SK-N-SH treated with all-trans-retinoic acid at 6 μM for 48 hours (cell line): ENCODE measurements at regions not wholly inside any gene's neighbourhood (a gene's known extent, or its start where the extent isn't known, plus 50 kb on each side); places are given as distances from the start of the nearest gene placed in this dataset.

Experiments used
- ATAC-seq: fragments of 200-7000 bp; cut with Tn5 transposase; 3 replicates; pipeline ENCODE4 v1.9.1; 2020; ENCODE audit warnings: mild to moderate bottlenecking, moderate library complexity
- ARNTL ChIP-seq: fragments of 450-650 bp; formaldehyde crosslinking; IDR thresholded peaks from 2 replicates; pipeline ENCODE4 v1.5.0; 2020; ENCODE audit warnings: low read depth, mild to moderate bottlenecking, moderate library complexity, borderline replicate concordance
- BACH2 ChIP-seq: fragments of 250-450 bp; sonication (Bioruptor Pico); IDR thresholded peaks from 2 replicates; pipeline ENCODE4 v1.9.0; 2021; ENCODE audit warnings: mild to moderate bottlenecking, borderline replicate concordance
- CREB5 ChIP-seq: fragments of 250-450 bp; sonication (Bioruptor Pico); IDR thresholded peaks from 2 replicates; pipeline ENCODE4 v1.5.1; 2020; ENCODE audit warnings: low read depth, mild to moderate bottlenecking, moderate library complexity
- CSDC2 ChIP-seq: fragments of 250-450 bp; sonication (Bioruptor Pico); IDR thresholded peaks from 2 replicates; pipeline ENCODE4 v1.5.0; 2020; ENCODE audit warnings: mild to moderate bottlenecking, moderate library complexity
- CSRNP3 ChIP-seq: fragments of 250-450 bp; sonication (Bioruptor Pico); IDR thresholded peaks from 2 replicates; pipeline ENCODE4 v1.5.1; 2021; ENCODE audit warnings: mild to moderate bottlenecking, moderate library complexity
- ESRRG ChIP-seq: fragments of 250-450 bp; sonication (Bioruptor Pico); IDR thresholded peaks from 2 replicates; pipeline ENCODE4 v1.6.1; 2021; ENCODE audit warnings: mild to moderate bottlenecking
- GLIS3 ChIP-seq: fragments of 250-450 bp; sonication (Bioruptor Pico); IDR thresholded peaks from 2 replicates; pipeline ENCODE4 v1.5.0; 2020; ENCODE audit warnings: mild to moderate bottlenecking, moderate library complexity
- ISL1 ChIP-seq: fragments of 250-450 bp; sonication (Bioruptor Pico); IDR thresholded peaks from 2 replicates; pipeline ENCODE4 v2.1.2; 2022; ENCODE audit warnings: mild to moderate bottlenecking, moderate library complexity
- OSR1 ChIP-seq: fragments of 250-450 bp; sonication (Bioruptor Pico); IDR thresholded peaks from 2 replicates; pipeline ENCODE4 v1.8.0; 2022; ENCODE audit warnings: moderate library complexity, mild to moderate bottlenecking, inconsistent platforms
- POU6F1 ChIP-seq: fragments of 250-450 bp; sonication (Bioruptor Pico); IDR thresholded peaks from 2 replicates; pipeline ENCODE4 v1.8.0; 2021; ENCODE audit warnings: low read depth, mild to moderate bottlenecking, moderate library complexity, borderline replicate concordance
- PPARA ChIP-seq: fragments of 250-450 bp; sonication (Bioruptor Pico); IDR thresholded peaks from 2 replicates; pipeline ENCODE4 v1.5.0; 2020; ENCODE audit warnings: mild to moderate bottlenecking, borderline replicate concordance
- RARB ChIP-seq: fragments of 250-450 bp; sonication (Bioruptor Pico); IDR thresholded peaks from 2 replicates; pipeline ENCODE4 v1.8.0; 2021; ENCODE audit warnings: mild to moderate bottlenecking, moderate library complexity
- SNAI2 ChIP-seq: fragments of 250-450 bp; sonication (Bioruptor Pico); IDR thresholded peaks from 2 replicates; pipeline ENCODE4 v1.5.0; 2020; ENCODE audit warnings: mild to moderate bottlenecking, moderate library complexity
- TCF4 ChIP-seq: fragments of 250-450 bp; sonication (Bioruptor Pico); IDR thresholded peaks from 2 replicates; pipeline ENCODE4 v1.8.0; 2021; ENCODE audit warnings: mild to moderate bottlenecking, moderate library complexity, borderline replicate concordance
- TOX ChIP-seq: fragments of 250-450 bp; sonication (Bioruptor Pico); IDR thresholded peaks from 2 replicates; pipeline ENCODE4 v1.8.0; 2021; ENCODE audit warnings: mild to moderate bottlenecking, moderate library complexity, borderline replicate concordance
- TSHZ2 ChIP-seq: fragments of 250-450 bp; sonication (Bioruptor Pico); IDR thresholded peaks from 2 replicates; pipeline ENCODE4 v1.5.0; 2020; ENCODE audit warnings: mild to moderate bottlenecking, moderate library complexity
- ZC3H10 ChIP-seq: fragments of 250-450 bp; sonication (Bioruptor Pico); IDR thresholded peaks from 2 replicates; pipeline ENCODE4 v1.5.1; 2021; ENCODE audit warnings: mild to moderate bottlenecking, moderate library complexity
- ZFP3 ChIP-seq: fragments of 250-450 bp; sonication (Bioruptor Pico); IDR thresholded peaks from 2 replicates; pipeline ENCODE4 v1.5.0; 2020; ENCODE audit warnings: mild to moderate bottlenecking, moderate library complexity
- ZFP30 ChIP-seq: fragments of 450-650 bp; formaldehyde crosslinking; IDR thresholded peaks from 2 replicates; pipeline ENCODE4 v1.5.0; 2022; ENCODE audit warnings: mild to moderate bottlenecking, moderate library complexity
- ZNF565 ChIP-seq: fragments of 450-650 bp; formaldehyde crosslinking; conservative IDR thresholded peaks from 2 replicates; pipeline ENCODE4 v1.5.0; 2020; ENCODE audit warnings: low read depth, mild to moderate bottlenecking, moderate library complexity
- ZNF70 ChIP-seq: fragments of 450-650 bp; formaldehyde crosslinking; IDR thresholded peaks from 2 replicates; pipeline ENCODE4 v1.5.0; 2020; ENCODE audit warnings: mild to moderate bottlenecking, moderate library complexity
- ZNF8 ChIP-seq: fragments of 450-650 bp; formaldehyde crosslinking; IDR thresholded peaks from 2 replicates; pipeline ENCODE4 v1.5.0; 2020; ENCODE audit warnings: mild to moderate bottlenecking, moderate library complexity
- TF ChIP-seq, protein P1 (sequence below): fragments of 250-450 bp; sonication (Bioruptor Pico); IDR thresholded peaks from 2 replicates; pipeline ENCODE4 v1.8.0; 2020; ENCODE audit warnings: mild to moderate bottlenecking, moderate library complexity, borderline replicate concordance

GRCh38 chr6:40037271-40037670, 103.0 kb upstream of the MOCS1 start:
- no peak for ATAC-seq
- no peak for TF ChIP-seq ZNF565
- TF ChIP-seq TOX (CRISPR knock-in tag), result no peak
- TF ChIP-seq ESRRG (CRISPR knock-in tag), result no peak
- no peak for TF ChIP-seq ISL1
- no peak for TF ChIP-seq ARNTL (CRISPR knock-in tag)
- TF ChIP-seq CSDC2 (CRISPR knock-in tag), result no peak
- TF ChIP-seq TCF4 (CRISPR knock-in tag), result no peak
- no peak for TF ChIP-seq SNAI2
- TF ChIP-seq, protein P1, sequence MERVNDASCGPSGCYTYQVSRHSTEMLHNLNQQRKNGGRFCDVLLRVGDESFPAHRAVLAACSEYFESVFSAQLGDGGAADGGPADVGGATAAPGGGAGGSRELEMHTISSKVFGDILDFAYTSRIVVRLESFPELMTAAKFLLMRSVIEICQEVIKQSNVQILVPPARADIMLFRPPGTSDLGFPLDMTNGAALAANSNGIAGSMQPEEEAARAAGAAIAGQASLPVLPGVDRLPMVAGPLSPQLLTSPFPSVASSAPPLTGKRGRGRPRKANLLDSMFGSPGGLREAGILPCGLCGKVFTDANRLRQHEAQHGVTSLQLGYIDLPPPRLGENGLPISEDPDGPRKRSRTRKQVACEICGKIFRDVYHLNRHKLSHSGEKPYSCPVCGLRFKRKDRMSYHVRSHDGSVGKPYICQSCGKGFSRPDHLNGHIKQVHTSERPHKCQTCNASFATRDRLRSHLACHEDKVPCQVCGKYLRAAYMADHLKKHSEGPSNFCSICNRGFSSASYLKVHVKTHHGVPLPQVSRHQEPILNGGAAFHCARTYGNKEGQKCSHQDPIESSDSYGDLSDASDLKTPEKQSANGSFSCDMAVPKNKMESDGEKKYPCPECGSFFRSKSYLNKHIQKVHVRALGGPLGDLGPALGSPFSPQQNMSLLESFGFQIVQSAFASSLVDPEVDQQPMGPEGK (CRISPR knock-in tag), result no peak

GRCh38 chr6:40036186-40036585, 101.9 kb upstream of the MOCS1 start:
- ATAC-seq, result no peak
- TF ChIP-seq ZC3H10 (CRISPR knock-in tag) (no peak), RARB (CRISPR knock-in tag) (no peak), ZFP30 (CRISPR knock-in tag) (no peak), ESRRG (CRISPR knock-in tag) (no peak), ZNF70 (CRISPR knock-in tag) (no peak), CSDC2 (CRISPR knock-in tag) (no peak)
- TF ChIP-seq, protein P1 (CRISPR knock-in tag), result no peak

DNA sequence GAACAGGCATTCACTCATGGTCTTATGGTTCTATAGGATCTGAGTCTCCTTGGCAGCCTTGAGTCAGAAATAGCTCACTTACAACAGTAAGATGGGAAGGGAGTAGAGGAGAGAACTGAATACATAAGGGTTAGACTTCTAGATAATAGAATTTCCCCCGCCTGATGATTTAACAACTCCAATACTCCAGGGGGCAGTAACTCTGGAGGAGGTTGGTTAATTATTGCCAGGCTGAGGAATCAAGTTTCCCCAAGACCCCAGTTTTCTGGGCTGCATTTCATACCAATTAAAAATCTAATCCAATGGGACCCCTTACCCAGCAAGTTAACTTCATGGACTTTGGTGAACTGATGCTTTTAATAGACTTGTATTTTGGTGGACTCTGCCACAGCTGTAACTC, 94.2 kb upstream of the MOCS1 start:
- TF ChIP-seq CREB5 (CRISPR knock-in tag), result no peak
- no peak for TF ChIP-seq CSRNP3
- no peak for TF ChIP-seq RARB (CRISPR knock-in tag)
- TF ChIP-seq OSR1, result no peak
- TF ChIP-seq ZNF565, result no peak
- no peak for TF ChIP-seq ARNTL (CRISPR knock-in tag)
- no peak for TF ChIP-seq TCF4 (CRISPR knock-in tag)
- TF ChIP-seq ZC3H10 (CRISPR knock-in tag), result no peak
- no peak for TF ChIP-seq ZNF70 (CRISPR knock-in tag)
- TF ChIP-seq PPARA (CRISPR knock-in tag), result no peak
- TF ChIP-seq SNAI2, result no peak
- no peak for TF ChIP-seq BACH2 (CRISPR knock-in tag)
- TF ChIP-seq POU6F1 (CRISPR knock-in tag), result no peak
- no peak for TF ChIP-seq ZFP3 (CRISPR knock-in tag)
- no peak for ATAC-seq

- no peak for ATAC-seq
- TF ChIP-seq GLIS3 (CRISPR knock-in tag) (no peak), TCF4 (CRISPR knock-in tag) (no peak), SNAI2 (no peak), PPARA (CRISPR knock-in tag) (no peak), ZFP3 (CRISPR knock-in tag) (no peak), RARB (CRISPR knock-in tag) (no peak), BACH2 (CRISPR knock-in tag) (no peak), ISL1 (no peak), TOX (CRISPR knock-in tag) (no peak), ZC3H10 (CRISPR knock-in tag) (no peak), CREB5 (CRISPR knock-in tag) (no peak), ZNF565 (no peak), ZNF8 (CRISPR knock-in tag) (no peak), TSHZ2 (no peak), ZFP30 (CRISPR knock-in tag) (no peak)
- TF ChIP-seq, all 23 proteins: peak for 0
Observed at GRCh38 chr6:40022867-40023266, 88.6 kb upstream of the MOCS1 start.
